ENCODE measurements at regions not wholly inside any gene's neighbourhood (a gene's known extent, or its start where the extent isn't known, plus 50 kb on each side); places are given as distances from the start of the nearest gene placed in this dataset. TPM values are rescaled to one million over a fixed set of nuclear protein-coding genes. Genes with fewer than 3 reads are reported as not detected.

GRCh38 chr6:159328052-159328451, 158.9 kb downstream of the FNDC1 start:
- DNase-seq (ENCODE audit: low spot score): no peak
- 78% methylated on average over 3 of the region's 3 CpGs for WGBS (ENCODE audit: low lambda C conversion rate, missing lambda C conversion rate)

GRCh38 chr6:159325476-159325875, 156.3 kb downstream of the FNDC1 start:
- Histone ChIP-seq H3K27ac (no peak overlapping the region), H4K20me1 (ENCODE audit: insufficient read depth, poor library complexity, severe bottlenecking) (no peaks in the 10 kb centered on the region), H3K27me3 (no peaks in the 10 kb centered on the region), H3K4me2 (no peak overlapping the region), H3K36me3 (replicated peaks; ENCODE audit: insufficient read depth, low read depth) (no peaks in the 10 kb centered on the region), H3K4me3 (no peak overlapping the region), H2AFZ (no peak overlapping the region), H3K9me2 (replicated peaks; ENCODE audit: insufficient read depth) (no peaks in the 10 kb centered on the region), H3K9me3 (ENCODE audit: low read depth) (no peaks in the 10 kb centered on the region), H3K4me1 (ENCODE audit: insufficient read depth) (no peaks in the 10 kb centered on the region), H3K79me2 (no peaks in the 10 kb centered on the region)
- DNase-seq (ENCODE audit: low spot score): no peak
- no peak for TF ChIP-seq CTCF (IDR thresholded peaks at IDR 0.05; ENCODE audit: poor library complexity)
- TF ChIP-seq EZH2phosphoT487 (IDR thresholded peaks at IDR 0.05; ENCODE audit: low read depth, severe bottlenecking, unreplicated experiment): no peak
- TF ChIP-seq EZH2 (IDR thresholded peaks at IDR 0.05; ENCODE audit: borderline replicate concordance): no peak
- 94% methylated on average over 9 of the region's 9 CpGs for whole genome bisulfite sequencing (ENCODE audit: low lambda C conversion rate, missing lambda C conversion rate)

More at GRCh38 chr6:159328052-159328451, 158.9 kb downstream of the FNDC1 start:
- Histone ChIP-seq H3K9me2 (replicated peaks; ENCODE audit: insufficient read depth) (no peaks in the 10 kb centered on the region), H4K20me1 (ENCODE audit: insufficient read depth, poor library complexity, severe bottlenecking) (no peaks in the 10 kb centered on the region), H3K36me3 (replicated peaks; ENCODE audit: insufficient read depth, low read depth) (no peaks in the 10 kb centered on the region), H3K27ac (no peak overlapping the region), H3K4me1 (ENCODE audit: insufficient read depth) (no peaks in the 10 kb centered on the region), H3K4me3 (no peak overlapping the region), H3K79me2 (no peaks in the 10 kb centered on the region), H3K4me2 (no peak overlapping the region), H3K27me3 (no peaks in the 10 kb centered on the region), H2AFZ (no peak overlapping the region), H3K9me3 (ENCODE audit: low read depth) (no peaks in the 10 kb centered on the region)
- TF ChIP-seq CTCF (IDR thresholded peaks at IDR 0.05; ENCODE audit: poor library complexity): no peak
- TF ChIP-seq EZH2phosphoT487 (IDR thresholded peaks at IDR 0.05; ENCODE audit: low read depth, severe bottlenecking, unreplicated experiment): no peak
- no peak for TF ChIP-seq EZH2 (IDR thresholded peaks at IDR 0.05; ENCODE audit: borderline replicate concordance)

- DNase-seq (ENCODE audit: low spot score): no peak
- Histone ChIP-seq H2AFZ (no peak overlapping the region), H3K9me3 (ENCODE audit: low read depth) (no peaks in the 10 kb centered on the region), H3K4me2 (no peak overlapping the region), H3K36me3 (replicated peaks; ENCODE audit: insufficient read depth, low read depth) (no peaks in the 10 kb centered on the region), H3K79me2 (no peaks in the 10 kb centered on the region), H4K20me1 (ENCODE audit: insufficient read depth, poor library complexity, severe bottlenecking) (no peaks in the 10 kb centered on the region), H3K4me1 (ENCODE audit: insufficient read depth) (no peaks in the 10 kb centered on the region), H3K9me2 (replicated peaks; ENCODE audit: insufficient read depth) (no peaks in the 10 kb centered on the region), H3K4me3 (no peak overlapping the region), H3K27ac (no peak overlapping the region), H3K27me3 (peaks cover 5% of the 10 kb centered on the region)
- TF ChIP-seq CTCF (IDR thresholded peaks at IDR 0.05; ENCODE audit: poor library complexity): no peak
- TF ChIP-seq EZH2 (IDR thresholded peaks at IDR 0.05; ENCODE audit: borderline replicate concordance): no peak
- TF ChIP-seq EZH2phosphoT487 (IDR thresholded peaks at IDR 0.05; ENCODE audit: low read depth, severe bottlenecking, unreplicated experiment): no peak
- WGBS (ENCODE audit: low lambda C conversion rate, missing lambda C conversion rate): 98% methylated on average over 2 of the region's 2 CpGs
Measured at GRCh38 chr6:159324596-159324995, 155.4 kb downstream of the FNDC1 start.

Small RNAs in the stretch of these regions (small RNA-seq; reads per million reads assigned to genes)
- not detected for gene AL078604.3

Measured in hepatocyte (in vitro differentiated cells).